Endothelial cell of umbilical vein (primary cell): ENCODE measurements at regions not wholly inside any gene's neighbourhood (a gene's known extent, or its start where the extent isn't known, plus 50 kb on each side); places are given as distances from the start of the nearest gene placed in this dataset.

Experiments used
- CTCF ChIP-seq, 2 donors: IDR thresholded peaks; 1 replicate in 1 of 2; 2 replicates in 1 of 2; pipeline ENCODE4 v1.5.1; 2011; ENCODE audit warnings: low read length in 2 of 2, mild to moderate bottlenecking in 2 of 2, moderate library complexity in 2 of 2, control low read depth in 1 of 2, inconsistent platforms in 1 of 2, low read depth in 1 of 2; ENCODE audit not compliant: insufficient read depth in 1 of 2; ENCODE audit errors: extremely low read depth in 1 of 2
- EZH2 ChIP-seq: IDR thresholded peaks from 2 replicates; pipeline ENCODE4 v1.6.1; 2012; ENCODE audit warnings: borderline replicate concordance, low read depth, mild to moderate bottlenecking, moderate library complexity, low read length, inconsistent platforms; ENCODE audit not compliant: severe bottlenecking
- POLR2A ChIP-seq: IDR thresholded peaks from 2 replicates; pipeline ENCODE4 v1.6.1; 2012; ENCODE audit warnings: low read depth, mild to moderate bottlenecking, control low read depth, low read length

GRCh38 chr4:159770969-159771368 is 668.1 kb downstream of the RAPGEF2 start:
- no peak for TF ChIP-seq CTCF (IDR thresholded peaks at IDR 0.05; ENCODE audit: extremely low read depth in 1 of 2, insufficient read depth in 1 of 2, low read depth in 1 of 2, low read length in 2 of 2)
- TF ChIP-seq POLR2A = no peak
- no peak for TF ChIP-seq EZH2
